HEK293T (cell line): ENCODE measurements at regions not wholly inside any gene's neighbourhood (a gene's known extent, or its start where the extent isn't known, plus 50 kb on each side); places are given as distances from the start of the nearest gene placed in this dataset.

Experiments
- ARNT ChIP-seq: fragments of 450-650 bp; IDR thresholded peaks from 2 replicates; pipeline ENCODE4 v1.6.1; 2017; ENCODE audit warnings: mild to moderate bottlenecking
- CTBP1 ChIP-seq: fragments of 450-650 bp; IDR thresholded peaks from 2 replicates; pipeline ENCODE4 v1.6.1; 2016; ENCODE audit warnings: borderline replicate concordance
- ELF4 ChIP-seq: fragments of 450-650 bp; IDR thresholded peaks from 2 replicates; pipeline ENCODE4 v1.6.1; 2017; ENCODE audit warnings: antibody characterized with exemption
- FOXA1 ChIP-seq: fragments of 450-650 bp; IDR thresholded peaks from 2 replicates; pipeline ENCODE4 v1.6.1; 2016; ENCODE audit warnings: mild to moderate bottlenecking
- FOXM1 ChIP-seq: fragments of 450-650 bp; IDR thresholded peaks from 2 replicates; pipeline ENCODE4 v1.6.1; 2017; ENCODE audit warnings: mild to moderate bottlenecking, borderline replicate concordance
- HDGF ChIP-seq: fragments of 450-650 bp; IDR thresholded peaks from 2 replicates; pipeline ENCODE4 v1.6.1; 2017; ENCODE audit warnings: antibody characterized with exemption, borderline replicate concordance
- L3MBTL2 ChIP-seq: fragments of 450-650 bp; conservative IDR thresholded peaks from 2 replicates; pipeline ENCODE4 v1.6.1; 2016; ENCODE audit warnings: mild to moderate bottlenecking
- NFRKB ChIP-seq: fragments of 450-650 bp; IDR thresholded peaks from 2 replicates; pipeline ENCODE4 v1.6.1; 2016; ENCODE audit warnings: mild to moderate bottlenecking, moderate library complexity

- TF ChIP-seq NFRKB (no peak), L3MBTL2 (no peak), ELF4 (no peak), FOXM1 (no peak), ARNT (no peak), CTBP1 (no peak), FOXA1 (no peak), HDGF (no peak)
Observed at GRCh38 chr7:56483861-56484550, 367.8 kb upstream of the NUPR2 start.
